OCI-LY1 (cell line): ENCODE measurements at regions not wholly inside any gene's neighbourhood (a gene's known extent, or its start where the extent isn't known, plus 50 kb on each side); places are given as distances from the start of the nearest gene placed in this dataset.

Experiments used
- H2AFZ ChIP-seq: fragments of 200-600 bp; sonication (generic), shearing (Covaris generic); 2 replicates; pipeline ENCODE4 v1.6.0; 2014; ENCODE audit warnings: antibody characterized with exemption, mild to moderate bottlenecking, low read length
- H3F3A ChIP-seq: fragments of 200-600 bp; sonication (generic), shearing (Covaris generic); 2 replicates; pipeline ENCODE4 v1.6.0; 2014; ENCODE audit warnings: mild to moderate bottlenecking, antibody characterized with exemption, low read length, moderate library complexity; ENCODE audit not compliant: insufficient read depth
- H3K27ac ChIP-seq: fragments of 200-600 bp; sonication (generic); 2 replicates; pipeline ENCODE4 v1.5.1; 2014; ENCODE audit warnings: low read length, mixed run types, mild to moderate bottlenecking, low read depth; ENCODE audit not compliant: poor library complexity, severe bottlenecking
- H3K27me3 ChIP-seq: fragments of 200-600 bp; sonication (generic); 2 replicates; pipeline ENCODE4 v1.6.0; 2014; ENCODE audit warnings: antibody characterized with exemption, mild to moderate bottlenecking, low read length, moderate library complexity; ENCODE audit not compliant: insufficient read depth
- H3K36me3 ChIP-seq: fragments of 200-600 bp; sonication (generic); 2 replicates; pipeline ENCODE4 v1.6.1; 2014; ENCODE audit warnings: mild to moderate bottlenecking, antibody characterized with exemption, low read length, moderate library complexity, mixed read lengths; ENCODE audit not compliant: insufficient read depth
- H3K4me1 ChIP-seq: fragments of 200-600 bp; sonication (generic); 2 replicates; pipeline ENCODE4 v1.5.1; 2014; ENCODE audit warnings: mild to moderate bottlenecking, low read length, moderate library complexity; ENCODE audit not compliant: insufficient read depth, severe bottlenecking
- H3K4me2 ChIP-seq: fragments of 200-600 bp; sonication (generic), shearing (Covaris generic); 2 replicates; pipeline ENCODE4 v1.6.1; 2014; ENCODE audit warnings: low read length
- H3K4me3 ChIP-seq: fragments of 200-600 bp; sonication (generic); 2 replicates; pipeline ENCODE4 v1.5.1; 2014; ENCODE audit warnings: low read length, low read depth, mild to moderate bottlenecking, mixed read lengths; ENCODE audit not compliant: poor library complexity, severe bottlenecking
- H3K79me2 ChIP-seq: fragments of 200-600 bp; shearing (Covaris generic); 2 replicates; pipeline ENCODE4 v1.6.1; 2016; ENCODE audit warnings: mixed run types, low read length, mixed read lengths; ENCODE audit not compliant: insufficient read depth
- H3K9ac ChIP-seq: fragments of 200-600 bp; sonication (generic), shearing (Covaris generic); 2 replicates; pipeline ENCODE4 v1.6.1; 2014; ENCODE audit warnings: mild to moderate bottlenecking, low read length, mixed read lengths
- H3K9me2 ChIP-seq: fragments of 200-600 bp; sonication (generic), shearing (Covaris generic); 2 replicates; pipeline ENCODE4 v1.6.1; 2014; ENCODE audit warnings: low read depth, mild to moderate bottlenecking, low read length, mixed read lengths
- H3K9me3 ChIP-seq: fragments of 200-600 bp; shearing (Covaris generic); 2 replicates; pipeline ENCODE4 v1.6.1; 2014; ENCODE audit warnings: low read length, mixed read lengths
- H4K20me1 ChIP-seq: fragments of 200-600 bp; sonication (generic), shearing (Covaris generic); 2 replicates; pipeline ENCODE4 v1.6.0; 2016; ENCODE audit warnings: mild to moderate bottlenecking, low read length; ENCODE audit not compliant: insufficient read depth
- EZH2 ChIP-seq: fragments of 200-600 bp; sonication (generic), shearing (Covaris generic); IDR thresholded peaks from 2 replicates; pipeline ENCODE4 v1.8.0; 2017; ENCODE audit warnings: borderline replicate concordance, mixed run types, mild to moderate bottlenecking, antibody characterized with exemption, low read length, moderate library complexity, mixed read lengths
- TF ChIP-seq, protein P1 (sequence below): fragments of 200-600 bp; sonication (generic), shearing (Covaris generic); IDR thresholded peaks from 2 replicates; pipeline ENCODE4 v1.5.1; 2017; ENCODE audit warnings: mild to moderate bottlenecking, antibody characterized with exemption, low read length, moderate library complexity, mixed read lengths

DNA sequence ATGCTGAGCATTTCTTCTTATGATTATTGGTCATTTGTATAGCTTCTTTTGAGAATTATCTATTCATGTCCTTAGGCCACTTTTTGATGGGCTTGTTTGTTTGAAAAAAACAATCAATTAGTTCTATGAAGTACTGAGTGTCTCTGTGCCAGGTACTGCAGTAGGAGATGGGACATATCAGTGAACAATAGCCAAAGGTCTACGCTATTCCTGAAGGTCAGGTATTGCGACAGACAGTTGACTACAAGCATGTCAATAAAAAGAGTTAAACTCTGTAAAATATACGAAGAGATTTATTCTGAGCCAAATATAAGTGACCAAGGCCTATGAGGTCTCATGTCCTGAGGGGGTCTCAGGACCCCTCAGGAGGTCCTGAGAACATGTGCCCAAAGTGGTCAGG is 122.1 kb upstream of the NFE2L3 start:
- no peak overlapping the region for H3K4me2 ChIP-seq
- H3K9me3 ChIP-seq = no peaks in the 10 kb centered on the region
- H3K4me3 ChIP-seq = no peak overlapping the region
- H3K27ac ChIP-seq = no peak overlapping the region
- H3K9me2 ChIP-seq = no peaks in the 10 kb centered on the region; the same call in 1 of the 2 replicates
- no peaks in the 10 kb centered on the region for H3K79me2 ChIP-seq
- no peaks in the 10 kb centered on the region for H3K4me1 ChIP-seq
- no peaks in the 10 kb centered on the region for H3F3A ChIP-seq
- no peaks in the 10 kb centered on the region for H3K36me3 ChIP-seq
- no peak for TF ChIP-seq EZH2
- TF ChIP-seq, protein P1, sequence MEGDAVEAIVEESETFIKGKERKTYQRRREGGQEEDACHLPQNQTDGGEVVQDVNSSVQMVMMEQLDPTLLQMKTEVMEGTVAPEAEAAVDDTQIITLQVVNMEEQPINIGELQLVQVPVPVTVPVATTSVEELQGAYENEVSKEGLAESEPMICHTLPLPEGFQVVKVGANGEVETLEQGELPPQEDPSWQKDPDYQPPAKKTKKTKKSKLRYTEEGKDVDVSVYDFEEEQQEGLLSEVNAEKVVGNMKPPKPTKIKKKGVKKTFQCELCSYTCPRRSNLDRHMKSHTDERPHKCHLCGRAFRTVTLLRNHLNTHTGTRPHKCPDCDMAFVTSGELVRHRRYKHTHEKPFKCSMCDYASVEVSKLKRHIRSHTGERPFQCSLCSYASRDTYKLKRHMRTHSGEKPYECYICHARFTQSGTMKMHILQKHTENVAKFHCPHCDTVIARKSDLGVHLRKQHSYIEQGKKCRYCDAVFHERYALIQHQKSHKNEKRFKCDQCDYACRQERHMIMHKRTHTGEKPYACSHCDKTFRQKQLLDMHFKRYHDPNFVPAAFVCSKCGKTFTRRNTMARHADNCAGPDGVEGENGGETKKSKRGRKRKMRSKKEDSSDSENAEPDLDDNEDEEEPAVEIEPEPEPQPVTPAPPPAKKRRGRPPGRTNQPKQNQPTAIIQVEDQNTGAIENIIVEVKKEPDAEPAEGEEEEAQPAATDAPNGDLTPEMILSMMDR = no peak
- H2AFZ ChIP-seq = no peak overlapping the region
- no peaks in the 10 kb centered on the region for H4K20me1 ChIP-seq
- no peak overlapping the region for H3K9ac ChIP-seq
- H3K27me3 ChIP-seq = no peaks in the 10 kb centered on the region

DNA sequence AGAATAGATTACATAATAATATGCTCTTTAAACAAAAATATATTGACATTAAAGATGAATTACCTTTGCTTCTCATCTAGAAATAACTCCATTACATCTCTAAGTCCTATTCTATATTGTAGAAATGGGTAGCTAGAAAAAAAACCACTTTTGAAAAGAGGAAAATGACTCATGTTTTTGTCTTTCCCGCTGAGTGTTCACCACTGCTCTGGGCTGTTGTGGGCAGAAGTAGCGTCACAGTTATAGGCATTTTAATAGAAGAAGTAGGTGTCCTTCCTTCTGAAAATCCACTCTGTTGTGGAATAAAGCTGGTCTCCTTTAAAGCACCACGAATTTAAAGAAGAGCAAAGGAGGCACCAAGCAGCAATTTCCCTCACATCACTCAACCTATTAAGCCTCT is 117.6 kb upstream of the NFE2L3 start:
- Histone ChIP-seq H3K4me2 (no peak overlapping the region), H3K27ac (no peak overlapping the region), H3K4me3 (no peak overlapping the region), H3F3A (no peaks in the 10 kb centered on the region), H3K9me2 (no peaks in the 10 kb centered on the region; the same call in 1 of the 2 replicates), H4K20me1 (no peaks in the 10 kb centered on the region), H3K27me3 (0 out of 2 replicates have a peak, but pooled peaks cover 2% of the 10 kb centered on the region), H3K36me3 (no peaks in the 10 kb centered on the region), H3K79me2 (no peaks in the 10 kb centered on the region), H3K4me1 (peaks cover 12% of the 10 kb centered on the region), H3K9ac (no peak overlapping the region), H3K9me3 (no peaks in the 10 kb centered on the region), H2AFZ (no peak overlapping the region)
- TF ChIP-seq EZH2 = no peak
- TF ChIP-seq, protein P1 = no peak

DNA sequence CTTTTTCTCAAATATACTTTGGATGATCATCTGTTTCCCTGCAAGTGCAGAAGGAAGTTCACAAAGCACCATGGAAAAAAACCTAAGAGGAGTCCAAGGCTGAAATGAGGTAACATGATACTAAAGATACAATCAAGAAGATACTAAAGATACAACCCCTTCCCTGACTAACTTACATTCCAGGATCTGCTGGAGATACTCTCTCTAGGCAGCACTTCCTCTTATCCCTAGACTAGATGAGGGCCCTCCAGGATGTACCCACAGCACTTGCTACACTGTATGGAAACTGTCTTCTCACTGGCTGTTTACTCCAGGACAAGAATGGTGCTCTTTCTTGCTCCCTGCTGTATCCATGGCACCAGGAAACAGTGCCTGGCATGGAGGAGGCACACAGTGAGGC is 116.4 kb upstream of the NFE2L3 start:
- TF ChIP-seq, protein P1 = no peak
- TF ChIP-seq EZH2 = no peak
- H3K4me3 ChIP-seq = no peak overlapping the region
- no peaks in the 10 kb centered on the region; the same call in 1 of the 2 replicates for H3K9me2 ChIP-seq
- H3K9ac ChIP-seq = no peak overlapping the region
- H3K36me3 ChIP-seq = no peaks in the 10 kb centered on the region
- H3K4me2 ChIP-seq = no peak overlapping the region
- no peaks in the 10 kb centered on the region for H3K9me3 ChIP-seq
- H2AFZ ChIP-seq = no peak overlapping the region
- no peak overlapping the region for H3K27ac ChIP-seq
- no peaks in the 10 kb centered on the region for H3K79me2 ChIP-seq
- peaks cover 12% of the 10 kb centered on the region for H3K4me1 ChIP-seq
- no peaks in the 10 kb centered on the region for H4K20me1 ChIP-seq
- H3K27me3 ChIP-seq = 0 out of 2 replicates have a peak, but pooled peaks cover 11% of the 10 kb centered on the region
- H3F3A ChIP-seq = no peaks in the 10 kb centered on the region
